ENCODE measurements at regions not wholly inside any gene's neighbourhood (a gene's known extent, or its start where the extent isn't known, plus 50 kb on each side); places are given as distances from the start of the nearest gene placed in this dataset.

DNA sequence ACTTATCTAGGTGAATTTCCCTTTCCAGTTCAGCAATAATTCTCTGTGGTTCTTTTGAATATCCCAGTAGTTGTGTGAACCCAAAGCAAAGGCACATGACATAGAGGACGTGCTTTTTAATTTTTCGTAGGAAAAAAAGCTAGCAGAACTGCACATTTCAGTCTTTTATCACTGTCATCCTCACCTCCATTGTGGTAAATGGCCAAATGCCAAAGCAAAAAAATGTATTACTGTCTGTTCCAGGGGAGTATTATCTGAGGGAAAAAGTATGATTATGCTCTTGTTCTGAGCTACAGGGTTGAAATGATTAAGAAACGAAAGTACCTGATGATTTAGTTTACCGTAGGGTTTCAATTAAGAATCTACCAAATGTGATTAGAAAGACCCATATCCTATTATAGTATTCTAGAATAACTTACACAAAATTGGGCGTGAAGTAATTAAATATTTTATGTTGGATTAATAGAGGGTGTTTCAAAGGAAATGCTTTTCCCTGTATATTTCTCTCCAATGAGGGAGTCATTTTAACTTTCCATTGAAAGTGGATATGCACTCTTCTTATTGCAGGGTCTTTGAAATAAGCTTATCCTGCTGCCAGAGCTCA, 62.7 kb downstream of the CAVIN4 start:
- POLR2A ChIA-PET, result interaction anchor here (0.6 kb wide), 2 partner anchors 130 to 448 kb away, joined by 3 read pairs; no protein-coding TSS in a partner anchor
- DNase-seq (ENCODE audit: extremely low read depth in 1 of 4, low spot score in 3 of 4) (peak in 1 of 4 experiments; percentile 2), FAIRE-seq (no peak), ATAC-seq (no peak)
- H3K4me2 ChIP-seq (ENCODE audit: insufficient read depth, low read length), result no peak overlapping the region
- H3K27me3 ChIP-seq (ENCODE audit: control insufficient read depth in 2 of 2, insufficient read depth in 2 of 2, low read length in 2 of 2), result no peaks in the 10 kb centered on the region
- H3K9me1 ChIP-seq (ENCODE audit: control insufficient read depth, insufficient read depth, low read length), result no peaks in the 10 kb centered on the region
- in situ Hi-C loops (cut with MboI) (no loop called here), intact Hi-C loops (cut with micrococcal nuclease) (no loop called here)
- H3K9ac ChIP-seq (ENCODE audit: insufficient read depth in 1 of 2, low read depth in 2 of 2, low read length in 2 of 2), result no peak overlapping the region
- no peak overlapping the region for H3K4me3 ChIP-seq
- no peaks in the 10 kb centered on the region for H3K9me3 ChIP-seq (replicated peaks; ENCODE audit: control insufficient read depth, insufficient read depth, low read depth, low read length)
- WGBS (ENCODE audit: insufficient coverage, low coverage, missing lambda C conversion rate), result 1% methylated on average over 5 of the region's 5 CpGs
- BruUV-seq (replicated peaks), result no TSS peak
- H3K4me1 ChIP-seq (replicated peaks in 1 of 2; ENCODE audit: control insufficient read depth in 2 of 2, insufficient read depth in 2 of 2, low read length in 2 of 2), result no peaks in the 10 kb centered on the region
- H4K20me1 ChIP-seq (replicated peaks; ENCODE audit: control insufficient read depth, insufficient read depth, low read length), result no peaks in the 10 kb centered on the region
- no peaks in the 10 kb centered on the region for H3K79me2 ChIP-seq (ENCODE audit: control insufficient read depth, insufficient read depth, low read length)
- TF ChIP-seq ZNF717 (CRISPR knock-in tag; IDR thresholded peaks at IDR 0.05), result no peak
- TF ChIP-seq XRCC5 (IDR thresholded peaks at IDR 0.05; ENCODE audit: low read depth, low read length), result no peak
- TF ChIP-seq ARID1B (IDR thresholded peaks at IDR 0.05), result no peak
- no peak for TF ChIP-seq HNRNPUL1 (IDR thresholded peaks at IDR 0.05; ENCODE audit: low read length)
- TF ChIP-seq MXI1 (IDR thresholded peaks at IDR 0.05; ENCODE audit: low read depth, low read length), result no peak
- no peak for TF ChIP-seq STAT5A (IDR thresholded peaks at IDR 0.05; ENCODE audit: borderline replicate concordance, low read length)
- TF ChIP-seq ZNF324 (CRISPR knock-in tag; IDR thresholded peaks at IDR 0.05), result no peak
- TF ChIP-seq, protein P1, sequence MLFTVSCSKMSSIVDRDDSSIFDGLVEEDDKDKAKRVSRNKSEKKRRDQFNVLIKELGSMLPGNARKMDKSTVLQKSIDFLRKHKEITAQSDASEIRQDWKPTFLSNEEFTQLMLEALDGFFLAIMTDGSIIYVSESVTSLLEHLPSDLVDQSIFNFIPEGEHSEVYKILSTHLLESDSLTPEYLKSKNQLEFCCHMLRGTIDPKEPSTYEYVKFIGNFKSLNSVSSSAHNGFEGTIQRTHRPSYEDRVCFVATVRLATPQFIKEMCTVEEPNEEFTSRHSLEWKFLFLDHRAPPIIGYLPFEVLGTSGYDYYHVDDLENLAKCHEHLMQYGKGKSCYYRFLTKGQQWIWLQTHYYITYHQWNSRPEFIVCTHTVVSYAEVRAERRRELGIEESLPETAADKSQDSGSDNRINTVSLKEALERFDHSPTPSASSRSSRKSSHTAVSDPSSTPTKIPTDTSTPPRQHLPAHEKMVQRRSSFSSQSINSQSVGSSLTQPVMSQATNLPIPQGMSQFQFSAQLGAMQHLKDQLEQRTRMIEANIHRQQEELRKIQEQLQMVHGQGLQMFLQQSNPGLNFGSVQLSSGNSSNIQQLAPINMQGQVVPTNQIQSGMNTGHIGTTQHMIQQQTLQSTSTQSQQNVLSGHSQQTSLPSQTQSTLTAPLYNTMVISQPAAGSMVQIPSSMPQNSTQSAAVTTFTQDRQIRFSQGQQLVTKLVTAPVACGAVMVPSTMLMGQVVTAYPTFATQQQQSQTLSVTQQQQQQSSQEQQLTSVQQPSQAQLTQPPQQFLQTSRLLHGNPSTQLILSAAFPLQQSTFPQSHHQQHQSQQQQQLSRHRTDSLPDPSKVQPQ (CRISPR knock-in tag; IDR thresholded peaks at IDR 0.05; ENCODE audit: borderline replicate concordance), result no peak
- no peak for TF ChIP-seq NCOR1 (IDR thresholded peaks at IDR 0.05)
- no peak for TF ChIP-seq SMAD4 (CRISPR knock-in tag; conservative IDR thresholded peaks at IDR 0.05)
- TF ChIP-seq MTA1 (IDR thresholded peaks at IDR 0.05; ENCODE audit: borderline replicate concordance), result no peak
- TF ChIP-seq RBM22 (IDR thresholded peaks at IDR 0.05; ENCODE audit: low read depth, low read length, poor library complexity, severe bottlenecking), result no peak
- no peak for TF ChIP-seq ZNF253 (CRISPR knock-in tag; conservative IDR thresholded peaks at IDR 0.05)
- no peak for TF ChIP-seq ZNF384 (IDR thresholded peaks at IDR 0.05; ENCODE audit: low read depth, low read length)
- TF ChIP-seq, protein P2, sequence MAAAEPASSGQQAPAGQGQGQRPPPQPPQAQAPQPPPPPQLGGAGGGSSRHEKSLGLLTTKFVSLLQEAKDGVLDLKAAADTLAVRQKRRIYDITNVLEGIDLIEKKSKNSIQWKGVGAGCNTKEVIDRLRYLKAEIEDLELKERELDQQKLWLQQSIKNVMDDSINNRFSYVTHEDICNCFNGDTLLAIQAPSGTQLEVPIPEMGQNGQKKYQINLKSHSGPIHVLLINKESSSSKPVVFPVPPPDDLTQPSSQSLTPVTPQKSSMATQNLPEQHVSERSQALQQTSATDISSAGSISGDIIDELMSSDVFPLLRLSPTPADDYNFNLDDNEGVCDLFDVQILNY (CRISPR knock-in tag; IDR thresholded peaks at IDR 0.05), result no peak
- no peak for TF ChIP-seq NCOA4 (IDR thresholded peaks at IDR 0.05; ENCODE audit: partially characterized antibody)
- H2AFZ ChIP-seq (ENCODE audit: low read depth, low read length), result no peak overlapping the region
- H3K27ac ChIP-seq (ENCODE audit: extremely low read depth, low read depth, low read length), result no peak overlapping the region
- CTCF ChIA-PET (ENCODE audit: low intra/inter-chr PET ratio), result no interaction called here
- H3K36me3 ChIP-seq (ENCODE audit: control insufficient read depth, insufficient read depth, low read length), result no peaks in the 10 kb centered on the region
